K562 (cell line): ENCODE measurements at regions not wholly inside any gene's neighbourhood (a gene's known extent, or its start where the extent isn't known, plus 50 kb on each side); places are given as distances from the start of the nearest gene placed in this dataset.

Experiments
- HCFC1 ChIP-seq: IDR thresholded peaks from 2 replicates; pipeline ENCODE4 v1.6.1; 2012; ENCODE audit warnings: low read depth, low read length, improper control_type of control experiment
- POLR2A ChIP-seq: fragments of 450-650 bp; conservative IDR thresholded peaks from 2 replicates; pipeline ENCODE4 v1.6.1; 2016
- THAP7 ChIP-seq: fragments of 250-450 bp; sonication (Bioruptor Pico); IDR thresholded peaks from 2 replicates; pipeline ENCODE4 v1.5.0; 2021

- TF ChIP-seq THAP7 (no peak), POLR2A (no peak), HCFC1 (no peak)
Measured at GRCh38 chr15:38072348-38073177, 138.1 kb downstream of the TMCO5A start.
